ENCODE measurements at regions not wholly inside any gene's neighbourhood (a gene's known extent, or its start where the extent isn't known, plus 50 kb on each side); places are given as distances from the start of the nearest gene placed in this dataset.

- TF ChIP-seq, protein P1, sequence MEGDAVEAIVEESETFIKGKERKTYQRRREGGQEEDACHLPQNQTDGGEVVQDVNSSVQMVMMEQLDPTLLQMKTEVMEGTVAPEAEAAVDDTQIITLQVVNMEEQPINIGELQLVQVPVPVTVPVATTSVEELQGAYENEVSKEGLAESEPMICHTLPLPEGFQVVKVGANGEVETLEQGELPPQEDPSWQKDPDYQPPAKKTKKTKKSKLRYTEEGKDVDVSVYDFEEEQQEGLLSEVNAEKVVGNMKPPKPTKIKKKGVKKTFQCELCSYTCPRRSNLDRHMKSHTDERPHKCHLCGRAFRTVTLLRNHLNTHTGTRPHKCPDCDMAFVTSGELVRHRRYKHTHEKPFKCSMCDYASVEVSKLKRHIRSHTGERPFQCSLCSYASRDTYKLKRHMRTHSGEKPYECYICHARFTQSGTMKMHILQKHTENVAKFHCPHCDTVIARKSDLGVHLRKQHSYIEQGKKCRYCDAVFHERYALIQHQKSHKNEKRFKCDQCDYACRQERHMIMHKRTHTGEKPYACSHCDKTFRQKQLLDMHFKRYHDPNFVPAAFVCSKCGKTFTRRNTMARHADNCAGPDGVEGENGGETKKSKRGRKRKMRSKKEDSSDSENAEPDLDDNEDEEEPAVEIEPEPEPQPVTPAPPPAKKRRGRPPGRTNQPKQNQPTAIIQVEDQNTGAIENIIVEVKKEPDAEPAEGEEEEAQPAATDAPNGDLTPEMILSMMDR (IDR thresholded peaks at IDR 0.05) = no peak
- no peak for TF ChIP-seq POLR2A (IDR thresholded peaks at IDR 0.05)
- no peak for TF ChIP-seq POLR2AphosphoS5 (IDR thresholded peaks at IDR 0.05)
- no peak for TF ChIP-seq EP300 (IDR thresholded peaks at IDR 0.05)
Observed at GRCh38 chr1:56215771-56216170, 363.6 kb downstream of the PLPP3 start.

All from suprapubic skin (tissue), 4 donors.